KMS-11 (cell line): ENCODE measurements at regions not wholly inside any gene's neighbourhood (a gene's known extent, or its start where the extent isn't known, plus 50 kb on each side); places are given as distances from the start of the nearest gene placed in this dataset.

ENCODE experiments used
- H2AFZ ChIP-seq: fragments of 200-600 bp; sonication (generic); 2 replicates; pipeline ENCODE4 v1.6.1; 2016; ENCODE audit warnings: antibody characterized with exemption, mixed run types, low read depth
- H3K27ac ChIP-seq: fragments of 200-600 bp; sonication (generic); 2 replicates; pipeline ENCODE4 v1.6.1; 2016; ENCODE audit warnings: mild to moderate bottlenecking, mixed run types
- H3K27me3 ChIP-seq: fragments of 200-600 bp; sonication (generic); 2 replicates; pipeline ENCODE4 v1.6.1; 2017; ENCODE audit warnings: mild to moderate bottlenecking, low read depth, mixed run types, moderate library complexity; ENCODE audit not compliant: insufficient read depth
- H3K36me3 ChIP-seq: fragments of 200-600 bp; sonication (generic); 2 replicates; pipeline ENCODE4 v1.6.1; 2017; ENCODE audit warnings: mild to moderate bottlenecking, mixed run types; ENCODE audit not compliant: insufficient read depth
- H3K4me1 ChIP-seq: fragments of 200-600 bp; sonication (generic); 2 replicates; pipeline ENCODE4 v1.6.1; 2016; ENCODE audit warnings: mild to moderate bottlenecking, low read depth, mixed run types; ENCODE audit not compliant: poor library complexity, severe bottlenecking
- H3K4me2 ChIP-seq: fragments of 200-600 bp; sonication (generic); 2 replicates; pipeline ENCODE4 v1.7.0; 2016; ENCODE audit warnings: mild to moderate bottlenecking, mixed run types
- H3K4me3 ChIP-seq: fragments of 200-600 bp; sonication (generic); IDR thresholded peaks from 2 replicates; pipeline ENCODE4 v1.6.1; 2017; ENCODE audit warnings: low read depth, low read length, mixed read lengths; ENCODE audit not compliant: insufficient read depth
- H3K79me2 ChIP-seq: fragments of 200-600 bp; sonication (generic); 2 replicates; pipeline ENCODE4 v1.6.1; 2016; ENCODE audit warnings: low read depth, mixed run types; ENCODE audit not compliant: insufficient read depth
- H3K9ac ChIP-seq: fragments of 200-600 bp; sonication (generic); 2 replicates; pipeline ENCODE4 v1.6.1; 2016; ENCODE audit warnings: mild to moderate bottlenecking, mixed run types
- H4K20me1 ChIP-seq: fragments of 200-600 bp; sonication (generic); 2 replicates; pipeline ENCODE4 v1.6.1; 2016; ENCODE audit warnings: mild to moderate bottlenecking, mixed run types; ENCODE audit not compliant: insufficient read depth
- TF ChIP-seq, protein P1 (sequence below): fragments of 200-600 bp; sonication (generic); conservative IDR thresholded peaks from 2 replicates; pipeline ENCODE4 v1.6.1; 2017; ENCODE audit warnings: low read depth, mild to moderate bottlenecking, antibody characterized with exemption, low read length, moderate library complexity, mixed read lengths

DNA sequence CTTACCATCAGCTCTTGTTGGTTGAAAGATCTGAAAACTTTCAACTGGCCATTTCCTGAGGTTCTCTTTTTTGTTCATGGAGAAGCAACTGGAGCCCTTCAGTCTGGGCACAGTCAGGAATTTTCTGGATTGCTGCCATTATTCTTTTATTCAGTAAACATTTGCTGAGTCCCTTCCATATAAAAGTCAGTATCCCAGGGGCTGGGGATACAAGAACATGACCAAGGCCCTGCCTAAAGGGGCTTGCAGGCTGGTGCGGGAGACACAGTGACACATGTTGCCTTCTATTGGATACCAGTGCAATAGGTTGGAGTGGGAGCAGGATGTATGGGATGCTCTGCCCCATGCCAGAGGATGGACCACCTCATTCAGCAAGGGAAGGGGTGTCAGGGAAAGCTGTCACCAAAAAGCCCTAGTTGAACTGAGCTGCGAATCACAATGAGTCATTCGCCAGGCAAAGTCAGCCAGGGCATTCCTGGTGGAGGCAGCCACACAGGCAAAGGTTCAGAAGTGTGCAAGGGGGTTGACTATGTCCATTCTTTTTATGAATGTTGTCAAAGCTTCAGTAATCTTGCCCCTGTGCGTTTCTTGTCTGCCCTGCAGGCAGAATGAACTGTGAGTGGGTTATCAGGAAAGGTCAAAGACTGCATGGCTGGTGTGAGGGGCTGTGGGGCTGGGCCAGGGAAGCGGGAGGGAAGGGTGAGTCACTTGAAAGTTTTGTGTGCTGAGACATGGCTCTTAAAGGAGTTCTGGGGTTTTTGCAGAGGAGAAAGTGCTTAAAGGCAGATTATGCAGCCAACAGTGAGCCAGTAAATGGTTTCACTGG is 395.9 kb downstream of the KCNRG start:
- Histone ChIP-seq H3K36me3 (no peaks in the 10 kb centered on the region), H3K4me2 (no peak overlapping the region), H3K27me3 (no peaks in the 10 kb centered on the region), H4K20me1 (no peaks in the 10 kb centered on the region), H3K4me3 (no peak overlapping the region), H3K79me2 (no peaks in the 10 kb centered on the region), H3K9ac (no peak overlapping the region), H2AFZ (no peak overlapping the region), H3K27ac (no peak overlapping the region), H3K4me1 (no peaks in the 10 kb centered on the region)
- TF ChIP-seq, protein P1, sequence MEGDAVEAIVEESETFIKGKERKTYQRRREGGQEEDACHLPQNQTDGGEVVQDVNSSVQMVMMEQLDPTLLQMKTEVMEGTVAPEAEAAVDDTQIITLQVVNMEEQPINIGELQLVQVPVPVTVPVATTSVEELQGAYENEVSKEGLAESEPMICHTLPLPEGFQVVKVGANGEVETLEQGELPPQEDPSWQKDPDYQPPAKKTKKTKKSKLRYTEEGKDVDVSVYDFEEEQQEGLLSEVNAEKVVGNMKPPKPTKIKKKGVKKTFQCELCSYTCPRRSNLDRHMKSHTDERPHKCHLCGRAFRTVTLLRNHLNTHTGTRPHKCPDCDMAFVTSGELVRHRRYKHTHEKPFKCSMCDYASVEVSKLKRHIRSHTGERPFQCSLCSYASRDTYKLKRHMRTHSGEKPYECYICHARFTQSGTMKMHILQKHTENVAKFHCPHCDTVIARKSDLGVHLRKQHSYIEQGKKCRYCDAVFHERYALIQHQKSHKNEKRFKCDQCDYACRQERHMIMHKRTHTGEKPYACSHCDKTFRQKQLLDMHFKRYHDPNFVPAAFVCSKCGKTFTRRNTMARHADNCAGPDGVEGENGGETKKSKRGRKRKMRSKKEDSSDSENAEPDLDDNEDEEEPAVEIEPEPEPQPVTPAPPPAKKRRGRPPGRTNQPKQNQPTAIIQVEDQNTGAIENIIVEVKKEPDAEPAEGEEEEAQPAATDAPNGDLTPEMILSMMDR: no peak

DNA sequence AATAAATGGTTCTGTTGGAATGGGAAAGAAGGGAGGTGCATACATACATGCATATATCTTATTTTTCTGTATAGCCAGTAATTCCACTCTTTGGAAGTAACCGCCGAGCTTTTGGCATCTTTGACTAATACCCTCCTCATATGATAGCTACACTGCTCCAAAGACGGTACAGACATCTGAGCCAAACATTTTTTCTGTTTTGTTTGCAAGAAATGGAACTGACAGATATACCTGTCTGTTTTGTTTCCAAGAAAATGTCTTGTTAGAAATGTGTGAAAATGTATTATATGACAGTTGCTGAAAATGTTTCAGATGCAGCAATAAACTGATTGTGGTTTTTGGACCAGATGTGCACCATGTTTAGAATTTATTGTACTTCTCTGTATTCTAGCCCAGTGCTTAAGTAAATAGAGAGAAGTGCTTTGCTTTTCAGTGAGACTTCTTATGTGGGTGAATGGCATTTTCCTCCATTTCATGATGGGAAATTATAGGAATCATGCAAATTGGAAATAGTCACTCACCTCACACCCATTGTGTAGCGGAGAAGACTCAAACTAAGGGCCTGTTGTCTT is 396.9 kb downstream of the KCNRG start:
- Histone ChIP-seq H3K4me1 (no peaks in the 10 kb centered on the region), H3K4me2 (no peak overlapping the region), H4K20me1 (no peaks in the 10 kb centered on the region), H3K27me3 (no peaks in the 10 kb centered on the region), H3K4me3 (no peak overlapping the region), H2AFZ (no peak overlapping the region), H3K36me3 (no peaks in the 10 kb centered on the region), H3K27ac (no peak overlapping the region), H3K79me2 (no peaks in the 10 kb centered on the region), H3K9ac (no peak overlapping the region)
- TF ChIP-seq, protein P1: no peak

DNA sequence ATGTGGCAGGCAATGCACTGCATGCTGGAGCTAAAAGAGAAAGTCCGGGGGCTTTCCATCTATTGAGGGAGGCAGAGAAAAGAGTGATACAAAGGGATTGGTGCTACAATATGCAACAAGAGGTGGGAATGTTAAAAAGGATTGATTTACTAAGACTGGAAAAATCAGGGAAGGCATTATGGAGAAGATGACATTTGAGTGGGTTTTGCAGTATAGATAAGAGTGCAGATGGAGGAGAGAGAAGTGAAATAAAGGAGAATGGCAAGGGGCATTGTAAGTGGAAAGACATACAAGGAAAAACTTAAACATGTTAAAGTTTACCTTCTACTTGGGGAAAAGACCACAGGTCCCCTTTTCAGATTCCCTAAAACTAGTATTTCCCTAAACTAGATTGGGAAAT is 399.4 kb downstream of the KCNRG start:
- Histone ChIP-seq H3K36me3 (no peaks in the 10 kb centered on the region), H4K20me1 (no peaks in the 10 kb centered on the region), H3K4me1 (no peaks in the 10 kb centered on the region), H3K9ac (no peak overlapping the region), H3K27me3 (no peaks in the 10 kb centered on the region), H3K4me3 (no peak overlapping the region), H3K27ac (no peak overlapping the region), H3K4me2 (no peak overlapping the region), H3K79me2 (no peaks in the 10 kb centered on the region), H2AFZ (no peak overlapping the region)
- TF ChIP-seq, protein P1: no peak

DNA sequence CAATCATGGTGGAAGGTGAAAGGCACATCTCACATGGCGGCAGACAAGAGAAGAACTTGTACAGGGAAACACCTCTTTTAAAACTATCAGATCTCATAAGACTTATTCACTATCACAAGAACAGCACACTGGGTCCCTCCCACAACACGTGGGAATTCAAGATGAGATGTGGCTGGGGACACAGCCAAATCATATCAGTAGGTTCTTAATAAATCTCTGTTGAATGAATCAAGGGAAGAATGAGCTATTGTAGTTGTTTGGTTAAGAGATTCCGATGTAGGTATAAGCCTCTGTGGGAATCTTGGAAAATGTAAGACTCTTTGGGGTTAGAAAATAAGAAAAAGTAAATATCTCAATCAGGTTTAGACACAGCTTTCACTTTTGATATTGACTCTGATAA is 400.2 kb downstream of the KCNRG start:
- Histone ChIP-seq H3K36me3 (no peaks in the 10 kb centered on the region), H2AFZ (no peak overlapping the region), H3K27ac (no peak overlapping the region), H3K4me3 (no peak overlapping the region), H4K20me1 (no peaks in the 10 kb centered on the region), H3K9ac (no peak overlapping the region), H3K27me3 (no peaks in the 10 kb centered on the region), H3K4me2 (no peak overlapping the region), H3K4me1 (no peaks in the 10 kb centered on the region), H3K79me2 (no peaks in the 10 kb centered on the region)
- TF ChIP-seq, protein P1: no peak
